ENCODE measurements at regions not wholly inside any gene's neighbourhood (a gene's known extent, or its start where the extent isn't known, plus 50 kb on each side); places are given as distances from the start of the nearest gene placed in this dataset.

- no peak overlapping the region for H3K27ac Mint-ChIP-seq
- intact Hi-C loops (cut with micrococcal nuclease), result no loop called here
- no peak for DNase-seq (ENCODE audit: low spot score)
- H3K9me3 Mint-ChIP-seq, result no peaks in the 10 kb centered on the region
- H3K27me3 Mint-ChIP-seq (ENCODE audit: insufficient read depth), result no peaks in the 10 kb centered on the region
- no peaks in the 10 kb centered on the region for H3K36me3 Mint-ChIP-seq (ENCODE audit: low read depth)
- H3K4me3 Mint-ChIP-seq, result no peak overlapping the region
- no peaks in the 10 kb centered on the region for H3K4me1 Mint-ChIP-seq (ENCODE audit: low read depth)
Measured at GRCh38 chr18:51726614-51727013, 529.1 kb upstream of the MEX3C start.

GRCh38 chr18:51727780-51728179, 530.3 kb upstream of the MEX3C start:
- Mint-ChIP-seq H3K9me3 (no peaks in the 10 kb centered on the region), H3K36me3 (ENCODE audit: low read depth) (no peaks in the 10 kb centered on the region), H3K4me3 (no peak overlapping the region), H3K4me1 (ENCODE audit: low read depth) (no peaks in the 10 kb centered on the region), H3K27me3 (ENCODE audit: insufficient read depth) (no peaks in the 10 kb centered on the region), H3K27ac (no peak overlapping the region)
- DNase-seq (ENCODE audit: low spot score), result no peak
- intact Hi-C loops (cut with micrococcal nuclease), result no loop called here

GRCh38 chr18:51731070-51731469, 533.6 kb upstream of the MEX3C start:
- H3K36me3 Mint-ChIP-seq (ENCODE audit: low read depth), result no peaks in the 10 kb centered on the region

GRCh38 chr18:51734576-51734975, 537.1 kb upstream of the MEX3C start:
- Mint-ChIP-seq H3K4me3 (no peak overlapping the region), H3K27ac (no peak overlapping the region), H3K9me3 (peaks cover 5% of the 10 kb centered on the region), H3K36me3 (ENCODE audit: low read depth) (no peaks in the 10 kb centered on the region), H3K27me3 (ENCODE audit: insufficient read depth) (no peaks in the 10 kb centered on the region), H3K4me1 (ENCODE audit: low read depth) (no peaks in the 10 kb centered on the region)
- no peak for DNase-seq (ENCODE audit: low spot score)
- intact Hi-C loops (cut with micrococcal nuclease), result no loop called here

More at GRCh38 chr18:51731070-51731469, 533.6 kb upstream of the MEX3C start:
- intact Hi-C loops (cut with micrococcal nuclease), result no loop called here
- Mint-ChIP-seq H3K4me1 (ENCODE audit: low read depth) (no peaks in the 10 kb centered on the region), H3K4me3 (no peak overlapping the region), H3K9me3 (no peaks in the 10 kb centered on the region), H3K27ac (no peak overlapping the region), H3K27me3 (ENCODE audit: insufficient read depth) (no peaks in the 10 kb centered on the region)
- DNase-seq (ENCODE audit: low spot score), result no peak

GRCh38 chr18:51739044-51739666, 541.7 kb upstream of the MEX3C start:
- DNase-seq (ENCODE audit: low spot score), result no peak
- H3K36me3 Mint-ChIP-seq (ENCODE audit: low read depth), result no peaks in the 10 kb centered on the region
- no peak overlapping the region for H3K4me3 Mint-ChIP-seq
- H3K9me3 Mint-ChIP-seq, result peaks cover 12% of the 10 kb centered on the region
- no peaks in the 10 kb centered on the region for H3K27me3 Mint-ChIP-seq (ENCODE audit: insufficient read depth)
- intact Hi-C loops (cut with micrococcal nuclease), result no loop called here
- no peaks in the 10 kb centered on the region for H3K4me1 Mint-ChIP-seq (ENCODE audit: low read depth)
- H3K27ac Mint-ChIP-seq, result no peak overlapping the region

GRCh38 chr18:51751901-51752300, 554.4 kb upstream of the MEX3C start:
- Mint-ChIP-seq H3K4me1 (ENCODE audit: low read depth) (no peaks in the 10 kb centered on the region), H3K27ac (no peak overlapping the region), H3K9me3 (peaks cover 8% of the 10 kb centered on the region), H3K27me3 (ENCODE audit: insufficient read depth) (no peaks in the 10 kb centered on the region), H3K36me3 (ENCODE audit: low read depth) (no peaks in the 10 kb centered on the region), H3K4me3 (no peak overlapping the region)
- DNase-seq (ENCODE audit: low spot score), result no peak
- intact Hi-C loops (cut with micrococcal nuclease), result no loop called here

- H3K27ac Mint-ChIP-seq, result no peak overlapping the region
- intact Hi-C loops (cut with micrococcal nuclease), result no loop called here
- no peaks in the 10 kb centered on the region for H3K36me3 Mint-ChIP-seq (ENCODE audit: low read depth)
- H3K27me3 Mint-ChIP-seq (ENCODE audit: insufficient read depth), result no peaks in the 10 kb centered on the region
- H3K4me3 Mint-ChIP-seq, result no peak overlapping the region
- no peaks in the 10 kb centered on the region for H3K9me3 Mint-ChIP-seq
- H3K4me1 Mint-ChIP-seq (ENCODE audit: low read depth), result no peaks in the 10 kb centered on the region
- no peak for DNase-seq (ENCODE audit: low spot score)
Measured at GRCh38 chr18:51753365-51754057, 556.0 kb upstream of the MEX3C start.

GRCh38 chr18:51754566-51754965, 557.1 kb upstream of the MEX3C start:
- intact Hi-C loops (cut with micrococcal nuclease), result no loop called here
- H3K36me3 Mint-ChIP-seq (ENCODE audit: low read depth), result no peaks in the 10 kb centered on the region

GRCh38 chr18:51757255-51757924, 559.9 kb upstream of the MEX3C start:
- Mint-ChIP-seq H3K4me1 (ENCODE audit: low read depth) (no peaks in the 10 kb centered on the region), H3K4me3 (no peak overlapping the region), H3K9me3 (no peaks in the 10 kb centered on the region), H3K36me3 (ENCODE audit: low read depth) (no peaks in the 10 kb centered on the region), H3K27ac (no peak overlapping the region), H3K27me3 (ENCODE audit: insufficient read depth) (no peaks in the 10 kb centered on the region)
- no peak for DNase-seq (ENCODE audit: low spot score)
- intact Hi-C loops (cut with micrococcal nuclease), result no loop called here

More at GRCh38 chr18:51754566-51754965, 557.1 kb upstream of the MEX3C start:
- H3K27me3 Mint-ChIP-seq (ENCODE audit: insufficient read depth), result no peaks in the 10 kb centered on the region
- no peak overlapping the region for H3K4me3 Mint-ChIP-seq
- no peak for DNase-seq (ENCODE audit: low spot score)
- H3K27ac Mint-ChIP-seq, result no peak overlapping the region
- no peaks in the 10 kb centered on the region for H3K4me1 Mint-ChIP-seq (ENCODE audit: low read depth)
- no peaks in the 10 kb centered on the region for H3K9me3 Mint-ChIP-seq

- no peaks in the 10 kb centered on the region for H3K36me3 Mint-ChIP-seq (ENCODE audit: low read depth)
- intact Hi-C loops (cut with micrococcal nuclease), result no loop called here
- H3K9me3 Mint-ChIP-seq, result no peaks in the 10 kb centered on the region
- H3K4me3 Mint-ChIP-seq, result no peak overlapping the region
- H3K27me3 Mint-ChIP-seq (ENCODE audit: insufficient read depth), result no peaks in the 10 kb centered on the region
- DNase-seq (ENCODE audit: low spot score), result no peak
- no peak overlapping the region for H3K27ac Mint-ChIP-seq
- H3K4me1 Mint-ChIP-seq (ENCODE audit: low read depth), result no peaks in the 10 kb centered on the region
Measured at GRCh38 chr18:51762373-51762772, 564.9 kb upstream of the MEX3C start.

GRCh38 chr18:51765606-51766360, 568.3 kb upstream of the MEX3C start:
- Mint-ChIP-seq H3K27me3 (ENCODE audit: insufficient read depth) (no peaks in the 10 kb centered on the region), H3K4me3 (no peak overlapping the region), H3K9me3 (no peaks in the 10 kb centered on the region), H3K27ac (no peak overlapping the region), H3K36me3 (ENCODE audit: low read depth) (no peaks in the 10 kb centered on the region), H3K4me1 (ENCODE audit: low read depth) (no peaks in the 10 kb centered on the region)
- intact Hi-C loops (cut with micrococcal nuclease), result no loop called here
- DNase-seq (ENCODE audit: low spot score), result no peak

- H3K4me1 Mint-ChIP-seq (ENCODE audit: low read depth), result no peaks in the 10 kb centered on the region
- no peak overlapping the region for H3K27ac Mint-ChIP-seq
- no peaks in the 10 kb centered on the region for H3K36me3 Mint-ChIP-seq (ENCODE audit: low read depth)
- no peak for DNase-seq (ENCODE audit: low spot score)
- no peak overlapping the region for H3K4me3 Mint-ChIP-seq
- H3K9me3 Mint-ChIP-seq, result no peaks in the 10 kb centered on the region
- intact Hi-C loops (cut with micrococcal nuclease), result no loop called here
- no peaks in the 10 kb centered on the region for H3K27me3 Mint-ChIP-seq (ENCODE audit: insufficient read depth)
Measured at GRCh38 chr18:51767293-51767692, 569.8 kb upstream of the MEX3C start.

- H3K27ac Mint-ChIP-seq, result no peak overlapping the region
- H3K27me3 Mint-ChIP-seq (ENCODE audit: insufficient read depth), result peaks cover 1% of the 10 kb centered on the region
- H3K9me3 Mint-ChIP-seq, result peaks cover 8% of the 10 kb centered on the region
- no peaks in the 10 kb centered on the region for H3K36me3 Mint-ChIP-seq (ENCODE audit: low read depth)
- intact Hi-C loops (cut with micrococcal nuclease), result no loop called here
- H3K4me3 Mint-ChIP-seq, result no peak overlapping the region
- H3K4me1 Mint-ChIP-seq (ENCODE audit: low read depth), result no peaks in the 10 kb centered on the region
- DNase-seq (ENCODE audit: low spot score), result no peak
Measured at GRCh38 chr18:51778115-51778514, 561.9 kb upstream of the DCC start.
